GM12878 (cell line): ENCODE measurements at regions not wholly inside any gene's neighbourhood (a gene's known extent, or its start where the extent isn't known, plus 50 kb on each side); places are given as distances from the start of the nearest gene placed in this dataset.

Source experiments
- ATAC-seq: fragments of 200-7000 bp; cut with Tn5 transposase; 3 replicates; pipeline ENCODE4 v1.9.1; 2020; ENCODE audit warnings: mild to moderate bottlenecking, moderate library complexity
- BruUV-seq: library from RNA; stranded (reverse); fragments of 400-500 nt; replicated peaks from 2 replicates; lab custom pipeline; 2021; lab: Mats Ljungman, UMichigan
- CTCF ChIA-PET: fragments of 300-600 bp; sonication (Branson Sonifier 250); formaldehyde crosslinking; extraction: SDS; loops from one replicate; lab custom pipeline; 2021; ENCODE audit warnings: inconsistent platforms; lab: Yijun Ruan, JAX
- POLR2A ChIA-PET: fragments of 350-600 bp; formaldehyde crosslinking; extraction: SDS; loops from one replicate; lab custom pipeline; 2021; ENCODE audit warnings: inconsistent platforms; lab: Charles Lee
- RAD21 ChIA-PET: fragments of 300-600 bp; sonication (Branson Sonifier 250); formaldehyde crosslinking; loops from one replicate; lab custom pipeline; 2023; ENCODE audit warnings: antibody characterized with exemption; ENCODE audit not compliant: unreplicated experiment; lab: Charles Lee
- SMC1A ChIA-PET: fragments of 300-600 bp; sonication (Branson Sonifier 250); formaldehyde crosslinking; loops from one replicate; lab custom pipeline; 2023; ENCODE audit not compliant: unreplicated experiment, uncharacterized antibody; lab: Charles Lee
- DNase-seq: peaks from one replicate; pipeline ENCODE4 v3.0.0-alpha.2; 2011; ENCODE audit warnings: low read depth, low spot score
- FAIRE-seq: peaks from 3 replicates; lab custom pipeline; 2011; peaks lifted over from hg19 to GRCh38; lab: Jason Lieb, UNC
- H2AFZ ChIP-seq: 2 replicates; pipeline ENCODE4 v1.6.0; 2011; ENCODE audit warnings: low read depth, low read length, control low read depth; ENCODE audit not compliant: control insufficient read depth
- H3K27ac ChIP-seq: 2 replicates; pipeline ENCODE4 v1.5.1; 2011; ENCODE audit warnings: control low read depth; ENCODE audit not compliant: control insufficient read depth, insufficient read depth
- H3K27me3 ChIP-seq, 2 experiments: replicated peaks in 1 of 2; 2 replicates each; pipeline versions ENCODE4 v1.6.0 to v1.6.1; 2011; ENCODE audit warnings: low read length in 1 of 2; ENCODE audit not compliant: control insufficient read depth in 2 of 2, insufficient read depth in 2 of 2
- H3K36me3 ChIP-seq, 2 experiments: 2 replicates each; pipeline ENCODE4 v1.5.1; 2011; ENCODE audit warnings: low read length in 1 of 2; ENCODE audit not compliant: control insufficient read depth in 2 of 2, insufficient read depth in 2 of 2
- H3K4me1 ChIP-seq: 2 replicates; pipeline ENCODE4 v1.6.1; 2011; ENCODE audit warnings: mild to moderate bottlenecking, low read length, moderate library complexity, mixed read lengths; ENCODE audit not compliant: control insufficient read depth, insufficient read depth
- H3K4me2 ChIP-seq: 2 replicates; pipeline ENCODE4 v1.6.0; 2011; ENCODE audit warnings: control low read depth; ENCODE audit not compliant: control insufficient read depth, insufficient read depth
- H3K4me3 ChIP-seq: fragments of 200-600 bp; sonication (generic); 2 replicates; pipeline ENCODE4 v1.5.1; 2016
- H3K79me2 ChIP-seq: 2 replicates; pipeline ENCODE4 v1.6.0; 2011; ENCODE audit warnings: low read length; ENCODE audit not compliant: control insufficient read depth, insufficient read depth
- H3K9ac ChIP-seq: 2 replicates; pipeline ENCODE4 v1.8.0; 2011; ENCODE audit warnings: low read length, control low read depth, mixed read lengths; ENCODE audit not compliant: control insufficient read depth, insufficient read depth
- H3K9me3 ChIP-seq: replicated peaks from 3 replicates; pipeline ENCODE4 v1.5.1; 2011; ENCODE audit warnings: mild to moderate bottlenecking, low read length; ENCODE audit not compliant: control insufficient read depth, insufficient read depth
- H4K20me1 ChIP-seq: 2 replicates; pipeline ENCODE4 v1.6.0; 2011; ENCODE audit not compliant: control insufficient read depth, insufficient read depth
- ATF3 ChIP-seq: IDR thresholded peaks from 2 replicates; pipeline ENCODE4 v1.6.1; 2011; ENCODE audit warnings: low read depth, mild to moderate bottlenecking, low read length, moderate library complexity, borderline replicate concordance; ENCODE audit errors: extremely low read depth
- BCL11A ChIP-seq: IDR thresholded peaks from 2 replicates; pipeline ENCODE4 v1.6.1; 2011; ENCODE audit warnings: low read depth, low read length
- ELK1 ChIP-seq: IDR thresholded peaks from 2 replicates; pipeline ENCODE4 v1.6.1; 2012; ENCODE audit warnings: low read depth, low read length, improper control_type of control experiment
- SIN3A ChIP-seq: IDR thresholded peaks from 2 replicates; pipeline ENCODE4 v1.6.1; 2012; ENCODE audit warnings: low read depth, low read length, improper control_type of control experiment
- USF1 ChIP-seq: IDR thresholded peaks from 2 replicates; pipeline ENCODE4 v1.6.1; 2011; ENCODE audit warnings: borderline replicate concordance, low read depth, mild to moderate bottlenecking, moderate library complexity, mixed read lengths, low read length; ENCODE audit not compliant: insufficient read depth; ENCODE audit errors: extremely low read length
- WRNIP1 ChIP-seq: IDR thresholded peaks from 2 replicates; pipeline ENCODE4 v1.6.1; 2011; ENCODE audit warnings: low read depth, low read length, improper control_type of control experiment, borderline replicate concordance
- WGBS: methylation state at CpG from one replicate; pipeline ENCODE4 v1.1.6; 2016; ENCODE audit warnings: low lambda C conversion rate; ENCODE audit not compliant: insufficient replicate concordance, insufficient coverage; ENCODE audit errors: missing lambda C conversion rate; 5-methylcytosine and 5-hydroxymethylcytosine counted together
- in situ Hi-C: fragments of 300-500 bp; cut with MboI; formaldehyde crosslinking; loops from 9 replicates; pipeline ENCODE4 v1.14.3; 2018; ENCODE audit warnings: mixed read lengths
- intact Hi-C: fragments of 100-400 bp; cut with micrococcal nuclease; formaldehyde crosslinking; loops from one replicate; pipeline ENCODE4 v1.14.2; 2022; ENCODE audit not compliant: unreplicated experiment

- in situ Hi-C loops = no loop called here
- RAD21 ChIA-PET = no interaction called here
- TF ChIP-seq SIN3A (no peak), ATF3 (no peak), ELK1 (no peak), USF1 (no peak), WRNIP1 (no peak), BCL11A (no peak)
- no peaks in the 10 kb centered on the region for H4K20me1 ChIP-seq
- DNase-seq (no peak), FAIRE-seq (no peak), ATAC-seq (no peak)
- no peaks in the 10 kb centered on the region for H3K79me2 ChIP-seq
- no peaks in the 10 kb centered on the region for H3K36me3 ChIP-seq
- 37% methylated on average over 4 of the region's 4 CpGs for WGBS
- H3K9ac ChIP-seq = no peak overlapping the region
- no peak overlapping the region for H3K4me2 ChIP-seq
- no peaks in the 10 kb centered on the region for H3K9me3 ChIP-seq
- H3K4me1 ChIP-seq = no peaks in the 10 kb centered on the region
- BruUV-seq = no TSS peak
- H3K27me3 ChIP-seq = no peaks in the 10 kb centered on the region; a peak in 2 of 4 replicates
- SMC1A ChIA-PET = interaction anchor here (1.0 kb wide), 1 partner anchor 213 kb away, joined by 3 read pairs; no protein-coding TSS in a partner anchor
- H3K27ac ChIP-seq = no peak overlapping the region
- POLR2A ChIA-PET = no interaction called here
- CTCF ChIA-PET = no interaction called here
- no peak overlapping the region for H3K4me3 ChIP-seq
- H2AFZ ChIP-seq = no peak overlapping the region
- intact Hi-C loops = no loop called here
Observed at GRCh38 chr1:165052431-165052830, 304.1 kb downstream of the LMX1A start.
